HG03280 (cell line): ENCODE measurements at regions not wholly inside any gene's neighbourhood (a gene's known extent, or its start where the extent isn't known, plus 50 kb on each side); places are given as distances from the start of the nearest gene placed in this dataset.
"Not testable (repeated sequence)": the region's sequence is repeated elsewhere in the genome, so short reads cannot be mapped to it uniquely, and the experiment has no call there.

ENCODE experiments used
- ATAC-seq: cut with Tn5 transposase; IDR thresholded peaks from one replicate; pipeline ENCODE4 v1.9.1; 2021; ENCODE audit warnings: mild to moderate bottlenecking, moderate library complexity; ENCODE audit not compliant: unreplicated experiment

DNA sequence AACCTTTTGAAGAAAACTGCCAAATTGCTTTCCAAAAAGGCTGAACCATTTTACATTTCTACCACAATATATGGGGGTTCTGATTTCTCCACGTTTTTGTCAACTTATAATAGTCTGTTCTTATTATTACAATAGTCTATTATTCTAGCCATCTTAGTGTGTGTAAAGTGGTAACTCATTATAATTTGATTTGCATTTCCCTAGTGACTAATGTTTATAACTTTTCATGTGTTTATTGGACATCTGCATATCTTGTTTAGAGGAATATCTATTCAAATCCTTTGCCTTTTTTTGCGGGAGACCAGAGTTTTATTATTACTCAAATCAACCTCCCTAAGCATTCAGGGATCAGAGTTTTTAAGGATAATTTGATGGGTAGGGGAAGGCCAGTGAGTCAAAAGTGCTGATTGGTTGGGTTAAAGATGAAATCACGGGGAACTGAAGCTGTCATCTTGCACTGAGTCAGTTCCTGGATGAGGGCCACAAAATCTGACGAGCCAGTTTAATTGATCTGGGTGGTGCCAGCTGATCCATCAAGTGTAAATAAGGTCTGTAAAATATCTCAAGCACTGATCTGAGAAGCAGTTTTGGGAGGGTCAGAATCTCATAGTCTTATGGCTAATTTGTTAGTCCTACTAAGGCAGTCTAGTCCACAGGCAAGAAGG is 303.4 kb upstream of the NCKAP5 start:
- no peak for ATAC-seq

DNA sequence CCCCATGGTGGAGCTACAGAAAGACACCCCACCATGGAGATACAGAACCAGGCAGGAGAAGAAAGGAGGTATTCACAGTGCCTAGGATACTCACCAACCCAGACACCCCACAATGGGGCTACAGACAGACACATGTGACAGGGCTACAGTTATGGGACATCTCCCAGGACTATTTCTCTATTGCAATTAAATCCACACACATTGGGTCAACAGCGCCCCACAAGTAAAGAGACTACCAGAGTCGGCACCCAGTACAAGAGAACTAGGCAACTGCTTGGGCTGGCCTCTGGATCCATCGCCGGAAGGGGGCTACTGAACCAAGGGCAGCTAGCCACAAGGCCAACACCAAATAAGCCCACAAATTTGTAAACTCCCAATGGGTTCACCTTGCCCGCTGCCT is 310.1 kb upstream of the NCKAP5 start:
- no peak for ATAC-seq

- ATAC-seq, result no peak
Observed at GRCh38 chr2:133879703-133880102, 311.4 kb upstream of the NCKAP5 start.

- ATAC-seq, result not testable (repeated sequence)
Observed at GRCh38 chr2:133882159-133882558, 313.9 kb upstream of the NCKAP5 start.

- no peak for ATAC-seq
Observed at GRCh38 chr2:133884739-133885381, 316.6 kb upstream of the NCKAP5 start.

DNA sequence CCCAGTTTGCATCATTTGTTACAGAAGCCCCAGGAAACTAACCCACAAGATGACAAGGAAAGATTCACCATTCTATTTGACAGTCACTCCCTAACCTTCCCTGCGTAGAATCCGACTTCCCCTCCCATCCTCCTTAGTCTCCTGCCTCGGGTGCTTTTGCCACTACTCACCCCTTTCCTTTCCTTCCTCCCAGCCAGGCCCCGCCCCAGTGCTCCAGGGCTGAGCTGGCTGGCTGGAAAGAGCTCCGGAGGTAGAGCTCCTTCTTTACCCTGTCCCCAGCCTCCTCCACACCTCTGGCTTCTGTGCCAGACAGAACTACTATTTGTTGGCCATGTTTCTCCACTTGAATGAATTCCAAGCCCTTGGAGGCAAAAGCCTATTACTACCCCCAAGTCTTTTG is 317.6 kb upstream of the NCKAP5 start:
- no peak for ATAC-seq

GRCh38 chr2:133886735-133887675 is 318.7 kb upstream of the NCKAP5 start:
- ATAC-seq, result no peak

DNA sequence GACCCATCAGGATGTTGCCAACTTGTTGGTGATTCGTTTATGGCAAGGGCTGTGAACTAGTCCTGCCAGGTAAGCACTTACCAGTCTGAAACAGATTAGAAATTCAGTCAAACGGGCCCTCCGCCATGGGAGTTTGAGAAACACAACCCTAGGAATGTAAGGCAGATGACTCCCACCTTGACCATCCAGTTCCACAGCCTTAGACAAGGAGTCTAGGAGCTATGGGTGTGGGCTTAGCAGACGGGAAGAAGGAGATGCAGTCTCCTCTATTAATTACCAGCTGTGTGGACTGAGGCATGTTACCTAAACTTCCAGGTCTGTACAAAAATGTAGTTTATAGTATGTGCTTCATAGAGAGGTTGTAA is 319.4 kb upstream of the NCKAP5 start:
- ATAC-seq, result no peak

DNA sequence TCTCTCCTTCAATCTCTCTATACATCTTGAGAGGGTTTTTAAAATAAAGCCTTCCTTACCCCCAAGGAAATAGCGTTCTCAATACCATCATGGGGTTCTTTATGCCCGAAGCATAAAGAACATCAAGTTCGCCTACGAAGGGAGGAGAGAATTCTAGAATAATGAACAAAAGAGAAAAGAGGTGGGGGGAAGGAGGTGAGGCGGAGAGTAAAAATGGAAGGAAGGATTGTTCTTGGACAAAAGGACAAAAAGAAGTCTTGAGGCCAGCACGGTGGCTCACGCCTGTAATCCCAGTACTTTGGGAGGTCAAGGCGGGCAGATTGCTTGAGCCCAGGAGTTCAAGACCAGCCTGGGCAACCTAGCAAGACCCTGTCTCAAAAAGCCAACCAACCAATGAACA is 319.8 kb upstream of the NCKAP5 start:
- no peak for ATAC-seq

- no peak for ATAC-seq
Observed at GRCh38 chr2:133888621-133889219, 320.5 kb upstream of the NCKAP5 start.

GRCh38 chr2:133892352-133892913 is 324.2 kb upstream of the NCKAP5 start:
- ATAC-seq, result no peak

- no peak for ATAC-seq
Observed at GRCh38 chr2:133894429-133894828, 326.2 kb upstream of the NCKAP5 start.

GRCh38 chr2:133897838-133898237 is 329.6 kb upstream of the NCKAP5 start:
- ATAC-seq, result not testable (repeated sequence)

GRCh38 chr2:133900909-133901308 is 332.6 kb upstream of the NCKAP5 start:
- no peak for ATAC-seq

GRCh38 chr2:133906396-133906795 is 338.1 kb upstream of the NCKAP5 start:
- ATAC-seq, result no peak

DNA sequence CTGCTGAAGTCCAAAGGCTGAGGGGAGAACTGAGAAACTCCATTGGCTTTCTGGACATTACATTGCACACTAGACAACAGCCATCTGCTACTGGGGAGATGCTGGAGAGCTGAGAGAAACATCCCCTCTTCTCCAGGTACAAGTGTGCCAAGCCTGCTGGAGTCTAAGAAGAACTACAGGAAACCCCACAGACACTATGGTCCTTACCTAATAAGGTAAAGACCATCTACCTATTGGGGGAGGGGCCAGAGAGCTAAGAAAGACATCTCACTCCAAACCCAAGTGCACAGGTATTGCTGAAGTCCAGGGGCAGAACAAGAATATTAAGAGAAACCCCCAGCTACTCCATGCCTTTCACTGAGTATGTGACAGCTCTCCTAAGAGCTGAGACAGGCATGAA is 338.7 kb upstream of the NCKAP5 start:
- ATAC-seq, result no peak

DNA sequence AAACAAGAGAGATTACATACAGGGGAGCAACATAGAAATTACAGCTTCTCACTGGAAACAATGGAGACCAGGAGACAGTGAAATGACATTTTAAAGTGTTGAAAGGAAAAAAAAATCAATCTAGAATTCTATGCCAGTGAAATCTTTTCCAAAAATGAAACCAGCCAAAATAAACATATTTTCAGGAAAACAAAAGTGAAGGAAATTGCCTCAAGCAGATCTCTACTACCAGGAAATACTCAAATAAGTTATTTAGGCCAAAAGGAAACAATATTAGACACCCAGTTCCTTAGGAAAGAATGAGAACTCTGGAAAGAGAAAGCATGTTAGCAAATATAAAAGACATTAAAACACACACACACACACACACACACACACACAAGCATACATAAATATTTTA is 339.9 kb upstream of the NCKAP5 start:
- no peak for ATAC-seq

- ATAC-seq, result no peak
Observed at GRCh38 chr2:133918141-133918540, 335.7 kb upstream of the MGAT5 start.

DNA sequence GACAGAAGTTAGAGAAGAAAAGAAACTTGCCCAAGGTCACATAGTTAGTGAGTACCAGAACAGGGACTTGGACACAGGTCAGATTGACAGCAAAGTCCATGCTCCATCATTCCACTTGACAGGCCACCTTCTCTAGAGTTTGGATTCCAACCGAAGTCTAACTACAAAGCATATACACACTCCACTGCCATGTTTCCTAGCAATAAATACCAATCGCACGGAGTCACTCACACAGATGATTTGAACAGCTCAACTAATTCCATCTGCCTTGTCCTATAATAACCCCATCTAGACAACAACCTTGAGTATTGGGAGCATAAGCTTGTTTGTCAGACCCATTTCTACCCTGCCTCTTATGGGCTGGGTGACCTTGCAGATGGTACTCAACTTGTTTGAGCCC is 334.6 kb upstream of the MGAT5 start:
- ATAC-seq, result no peak

GRCh38 chr2:133927894-133928293 is 326.0 kb upstream of the MGAT5 start:
- no peak for ATAC-seq

DNA sequence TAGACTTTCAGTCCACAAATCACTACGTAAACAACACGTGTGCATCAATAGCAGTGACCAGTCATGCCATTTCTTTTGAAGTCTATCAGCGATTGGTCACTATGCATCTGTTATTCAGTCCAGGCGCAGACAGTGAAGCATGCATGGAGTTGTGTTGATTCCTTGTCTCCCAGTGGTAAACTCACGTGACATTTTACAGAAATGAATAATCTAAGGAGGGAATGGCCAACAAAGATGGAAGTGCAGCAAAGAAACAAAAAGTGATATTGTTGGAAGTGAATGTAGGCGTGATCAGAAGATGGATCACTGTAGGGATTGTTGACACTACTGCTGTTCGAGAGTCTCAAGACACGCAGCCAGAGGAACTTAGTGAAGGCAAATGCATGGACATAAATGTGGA is 317.8 kb upstream of the MGAT5 start:
- ATAC-seq, result no peak
